ENCODE measurements at regions not wholly inside any gene's neighbourhood (a gene's known extent, or its start where the extent isn't known, plus 50 kb on each side); places are given as distances from the start of the nearest gene placed in this dataset.
"Not testable (repeated sequence)": the region's sequence is repeated elsewhere in the genome, so short reads cannot be mapped to it uniquely, and the experiment has no call there.

GRCh38 chr10:84632866-84633265 lies 304.5 kb downstream of the CCSER2 start:
- no peak for DNase-seq (ENCODE audit: low spot score)

GRCh38 chr10:84634636-84635035 lies 306.2 kb downstream of the CCSER2 start:
- no peak for DNase-seq (ENCODE audit: low spot score)

- not testable (repeated sequence) for DNase-seq (ENCODE audit: low spot score)
Measured at GRCh38 chr10:84650628-84651027, 322.2 kb downstream of the CCSER2 start.

- DNase-seq (ENCODE audit: low spot score): no peak
Measured at GRCh38 chr10:84654671-84655070, 326.3 kb downstream of the CCSER2 start.

- DNase-seq (ENCODE audit: low spot score): no peak
Measured at GRCh38 chr10:84659027-84659426, 330.6 kb downstream of the CCSER2 start.

GRCh38 chr10:84659497-84660439 lies 331.4 kb downstream of the CCSER2 start:
- no peak for DNase-seq (ENCODE audit: low spot score)

GRCh38 chr10:84660450-84661159 lies 332.2 kb downstream of the CCSER2 start:
- DNase-seq (ENCODE audit: low spot score): no peak

GRCh38 chr10:84665211-84665610 lies 336.8 kb downstream of the CCSER2 start:
- DNase-seq (ENCODE audit: low spot score): no peak

- DNase-seq (ENCODE audit: low spot score): no peak
Measured at GRCh38 chr10:84665883-84666463, 337.6 kb downstream of the CCSER2 start.

- DNase-seq (ENCODE audit: low spot score): no peak
Measured at GRCh38 chr10:84668186-84668763, 339.9 kb downstream of the CCSER2 start.

GRCh38 chr10:84675060-84675459 lies 346.7 kb downstream of the CCSER2 start:
- DNase-seq (ENCODE audit: low spot score): no peak

- DNase-seq (ENCODE audit: low spot score): no peak
Measured at GRCh38 chr10:84676536-84676935, 348.1 kb downstream of the CCSER2 start.

- DNase-seq (ENCODE audit: low spot score): no peak
Measured at GRCh38 chr10:84681781-84682180, 353.4 kb downstream of the CCSER2 start.

GRCh38 chr10:84683550-84683949 lies 355.2 kb downstream of the CCSER2 start:
- no peak for DNase-seq (ENCODE audit: low spot score)

GRCh38 chr10:84683980-84684740 lies 355.8 kb downstream of the CCSER2 start:
- DNase-seq (ENCODE audit: low spot score): no peak

- no peak for DNase-seq (ENCODE audit: low spot score)
Measured at GRCh38 chr10:84685047-84685660, 356.8 kb downstream of the CCSER2 start.

GRCh38 chr10:84693006-84693405 lies 364.6 kb downstream of the CCSER2 start:
- no peak for DNase-seq (ENCODE audit: low spot score)

- no peak for DNase-seq (ENCODE audit: low spot score)
Measured at GRCh38 chr10:84695902-84696301, 367.5 kb downstream of the CCSER2 start.

GRCh38 chr10:84696610-84697009 lies 368.2 kb downstream of the CCSER2 start:
- DNase-seq (ENCODE audit: low spot score): no peak

- no peak for DNase-seq (ENCODE audit: low spot score)
Measured at GRCh38 chr10:84698989-84699388, 370.6 kb downstream of the CCSER2 start.

GRCh38 chr10:84700668-84701369 lies 372.4 kb downstream of the CCSER2 start:
- no peak for DNase-seq (ENCODE audit: low spot score)

All from AG08395 (cell line).